ENCODE measurements at regions not wholly inside any gene's neighbourhood (a gene's known extent, or its start where the extent isn't known, plus 50 kb on each side); places are given as distances from the start of the nearest gene placed in this dataset.

DNA sequence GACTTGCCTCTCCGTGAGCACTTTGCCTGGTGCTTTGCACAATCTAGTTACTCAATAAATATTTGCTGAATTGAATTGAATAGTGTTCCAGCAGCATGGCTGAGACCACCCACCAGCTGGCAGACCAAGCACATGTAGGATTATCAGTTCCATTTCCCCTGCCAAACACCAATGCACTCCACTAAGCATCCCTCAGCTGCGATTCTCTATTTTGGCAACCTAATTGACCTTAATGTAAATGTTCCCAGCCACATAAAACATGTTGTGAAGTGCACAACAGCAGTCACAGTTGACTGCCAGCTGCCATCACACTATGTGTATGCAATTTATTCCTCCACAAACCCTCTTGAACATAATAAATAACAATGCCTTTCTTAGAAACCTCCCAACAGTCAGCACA, 1879.4 kb upstream of the PIK3C3 start:
- TF ChIP-seq, protein P1, sequence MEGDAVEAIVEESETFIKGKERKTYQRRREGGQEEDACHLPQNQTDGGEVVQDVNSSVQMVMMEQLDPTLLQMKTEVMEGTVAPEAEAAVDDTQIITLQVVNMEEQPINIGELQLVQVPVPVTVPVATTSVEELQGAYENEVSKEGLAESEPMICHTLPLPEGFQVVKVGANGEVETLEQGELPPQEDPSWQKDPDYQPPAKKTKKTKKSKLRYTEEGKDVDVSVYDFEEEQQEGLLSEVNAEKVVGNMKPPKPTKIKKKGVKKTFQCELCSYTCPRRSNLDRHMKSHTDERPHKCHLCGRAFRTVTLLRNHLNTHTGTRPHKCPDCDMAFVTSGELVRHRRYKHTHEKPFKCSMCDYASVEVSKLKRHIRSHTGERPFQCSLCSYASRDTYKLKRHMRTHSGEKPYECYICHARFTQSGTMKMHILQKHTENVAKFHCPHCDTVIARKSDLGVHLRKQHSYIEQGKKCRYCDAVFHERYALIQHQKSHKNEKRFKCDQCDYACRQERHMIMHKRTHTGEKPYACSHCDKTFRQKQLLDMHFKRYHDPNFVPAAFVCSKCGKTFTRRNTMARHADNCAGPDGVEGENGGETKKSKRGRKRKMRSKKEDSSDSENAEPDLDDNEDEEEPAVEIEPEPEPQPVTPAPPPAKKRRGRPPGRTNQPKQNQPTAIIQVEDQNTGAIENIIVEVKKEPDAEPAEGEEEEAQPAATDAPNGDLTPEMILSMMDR (IDR thresholded peaks at IDR 0.05; ENCODE audit: extremely low read depth in 1 of 2, insufficient read depth in 1 of 2, low read depth in 1 of 2, low read length in 2 of 2): no peak
- TF ChIP-seq POLR2A (IDR thresholded peaks at IDR 0.05; ENCODE audit: low read depth, low read length) (no peak), EZH2 (IDR thresholded peaks at IDR 0.05; ENCODE audit: borderline replicate concordance, low read depth, low read length, severe bottlenecking) (no peak), POLR2AphosphoS5 (IDR thresholded peaks at IDR 0.05; ENCODE audit: insufficient read depth, low read depth, low read length) (no peak), MAX (IDR thresholded peaks at IDR 0.05; ENCODE audit: insufficient read depth, insufficient read length) (no peak), MYC (IDR thresholded peaks at IDR 0.05; ENCODE audit: low read depth, low read length) (no peak), GATA2 (IDR thresholded peaks at IDR 0.05; ENCODE audit: insufficient read depth, insufficient read length, low read depth, low read length) (no peak), FOS (IDR thresholded peaks at IDR 0.05; ENCODE audit: borderline replicate concordance, insufficient read depth, low read length) (no peak), JUN (IDR thresholded peaks at IDR 0.05; ENCODE audit: borderline replicate concordance, insufficient read depth, insufficient read length, low read depth) (no peak)

All from endothelial cell of umbilical vein (primary cell).